ENCODE measurements at regions not wholly inside any gene's neighbourhood (a gene's known extent, or its start where the extent isn't known, plus 50 kb on each side); places are given as distances from the start of the nearest gene placed in this dataset.

GRCh38 chr1:173400387-173400995 lies 76.6 kb upstream of the PRDX6 start:
- in situ Hi-C loops (cut with MboI; ENCODE audit: low pct_unique_long_range_greater_than_20kb, low sequenced_read_pairs, unreplicated experiment): loop anchor here (10.0 to 25.0 kb wide), 2 partner anchors 46 to 138 kb away; no protein-coding TSS in a partner anchor
- TF ChIP-seq CTCF (IDR thresholded peaks at IDR 0.05; ENCODE audit: extremely low read depth, insufficient read depth, missing control alignments): no peak
- DNase-seq (ENCODE audit: low spot score): no peak

- TF ChIP-seq CTCF (IDR thresholded peaks at IDR 0.05; ENCODE audit: extremely low read depth, insufficient read depth, missing control alignments): no peak
- in situ Hi-C loops (cut with MboI; ENCODE audit: low pct_unique_long_range_greater_than_20kb, low sequenced_read_pairs, unreplicated experiment): loop anchor here (10.0 to 25.0 kb wide), 2 partner anchors 49 to 142 kb away; no protein-coding TSS in a partner anchor
- DNase-seq (ENCODE audit: low spot score): no peak
These were observed 73.1 kb upstream of the PRDX6 start for GRCh38 chr1:173403996-173404395.

GRCh38 chr1:173405281-173405680 lies 71.9 kb upstream of the PRDX6 start:
- in situ Hi-C loops (cut with MboI; ENCODE audit: low pct_unique_long_range_greater_than_20kb, low sequenced_read_pairs, unreplicated experiment): loop anchor here (10.0 to 25.0 kb wide), 2 partner anchors 50 to 143 kb away; no protein-coding TSS in a partner anchor

GRCh38 chr1:173405834-173406233 lies 71.3 kb upstream of the PRDX6 start:
- TF ChIP-seq CTCF (IDR thresholded peaks at IDR 0.05; ENCODE audit: extremely low read depth, insufficient read depth, missing control alignments): no peak
- DNase-seq (ENCODE audit: low spot score): no peak
- in situ Hi-C loops (cut with MboI; ENCODE audit: low pct_unique_long_range_greater_than_20kb, low sequenced_read_pairs, unreplicated experiment): loop anchor here (10.0 to 25.0 kb wide), 2 partner anchors 51 to 144 kb away; no protein-coding TSS in a partner anchor

More at GRCh38 chr1:173405281-173405680, 71.9 kb upstream of the PRDX6 start:
- TF ChIP-seq CTCF (IDR thresholded peaks at IDR 0.05; ENCODE audit: extremely low read depth, insufficient read depth, missing control alignments): no peak
- DNase-seq (ENCODE audit: low spot score): no peak

GRCh38 chr1:173406783-173407230 lies 70.3 kb upstream of the PRDX6 start:
- no peak for DNase-seq (ENCODE audit: low spot score)
- no peak for TF ChIP-seq CTCF (IDR thresholded peaks at IDR 0.05; ENCODE audit: extremely low read depth, insufficient read depth, missing control alignments)
- in situ Hi-C loops (cut with MboI; ENCODE audit: low pct_unique_long_range_greater_than_20kb, low sequenced_read_pairs, unreplicated experiment): loop anchor here (10.0 to 25.0 kb wide), 2 partner anchors 52 to 145 kb away; no protein-coding TSS in a partner anchor

GRCh38 chr1:173407846-173408245 lies 69.3 kb upstream of the PRDX6 start:
- DNase-seq (ENCODE audit: low spot score): no peak
- in situ Hi-C loops (cut with MboI; ENCODE audit: low pct_unique_long_range_greater_than_20kb, low sequenced_read_pairs, unreplicated experiment): loop anchor here (10.0 to 25.0 kb wide), 2 partner anchors 53 to 146 kb away; no protein-coding TSS in a partner anchor
- TF ChIP-seq CTCF (IDR thresholded peaks at IDR 0.05; ENCODE audit: extremely low read depth, insufficient read depth, missing control alignments): no peak

Measured in GM13977 (cell line).